ENCODE measurements at regions not wholly inside any gene's neighbourhood (a gene's known extent, or its start where the extent isn't known, plus 50 kb on each side); places are given as distances from the start of the nearest gene placed in this dataset.

DNA sequence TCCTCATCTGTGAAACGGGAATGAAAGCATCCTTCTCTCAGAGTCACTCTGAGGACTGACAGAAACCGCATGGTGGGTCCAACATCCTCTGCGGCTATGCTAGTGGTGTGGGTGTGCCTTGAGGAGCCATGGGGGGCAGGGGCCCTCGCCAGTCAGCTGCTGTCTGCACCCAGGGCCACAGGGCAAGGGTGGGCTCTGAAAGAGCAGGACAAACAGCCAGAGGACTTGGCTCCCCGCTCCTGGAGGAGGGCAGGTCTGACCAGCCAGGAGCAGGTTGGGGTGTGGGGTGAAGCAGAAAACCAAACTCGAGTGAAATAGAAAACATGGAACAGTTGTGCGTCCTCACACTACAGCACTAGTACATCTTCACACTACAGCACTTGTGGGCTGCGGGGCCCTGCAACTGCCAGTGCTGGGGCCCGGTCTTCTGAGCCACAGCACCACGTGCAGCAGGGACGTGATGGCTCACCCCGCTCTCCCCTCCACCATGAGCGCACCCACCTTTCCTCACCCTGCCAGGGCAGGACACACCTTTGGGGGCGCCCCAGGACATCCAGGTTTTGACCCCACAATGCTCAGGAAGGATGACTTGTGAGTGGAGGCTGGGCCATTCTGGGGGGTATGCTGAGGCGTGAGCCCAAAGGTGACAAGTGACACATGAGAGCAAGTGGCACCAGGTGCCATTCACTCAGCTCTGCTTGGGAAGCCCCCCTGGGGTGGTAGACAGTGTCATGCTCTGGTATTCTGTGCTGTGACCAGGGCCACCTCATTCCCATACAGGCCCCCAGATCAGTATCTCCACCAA is 96.1 kb upstream of the RET start:
- Histone ChIP-seq H2AFZ (replicated peaks; ENCODE audit: low read length, poor library complexity) (no peak overlapping the region), H3K9me1 (ENCODE audit: insufficient read depth, low read length) (no peaks in the 10 kb centered on the region), H3K14ac (replicated peaks; ENCODE audit: low read depth, low read length) (no peak overlapping the region), H3K18ac (ENCODE audit: low read depth, low read length) (no peak overlapping the region), H2BK120ac (ENCODE audit: low read depth, low read length) (no peak overlapping the region), H3K4ac (ENCODE audit: low read depth, low read length) (no peak overlapping the region), H3K36me3 (ENCODE audit: control insufficient read depth, insufficient read depth, low read length) (no peaks in the 10 kb centered on the region), H4K20me1 (ENCODE audit: insufficient read depth, low read length) (no peaks in the 10 kb centered on the region), H3K9me3 (ENCODE audit: control insufficient read depth, insufficient read depth, low read length) (no peaks in the 10 kb centered on the region), H4K5ac (ENCODE audit: low read depth, low read length) (no peak overlapping the region), H4K8ac (ENCODE audit: low read depth in 2 of 2, low read length in 2 of 2) (no peak overlapping the region), H3K27me3 (ENCODE audit: control insufficient read depth, insufficient read depth, low read length) (0 out of 2 replicates have a peak, but pooled peaks cover 1% of the 10 kb centered on the region), H3K23ac (ENCODE audit: low read depth, low read length) (no peak overlapping the region), H3K56ac (ENCODE audit: extremely low read depth, insufficient read depth, low read length) (no peak overlapping the region), H4K91ac (ENCODE audit: insufficient read depth, low read depth, low read length) (no peak overlapping the region), H3K4me1 (ENCODE audit: control insufficient read depth, insufficient read depth, low read length) (no peaks in the 10 kb centered on the region), H3K9ac (ENCODE audit: low read depth, low read length) (no peak overlapping the region), H3K79me1 (ENCODE audit: low read depth in 1 of 2, low read length in 2 of 2) (no peaks in the 10 kb centered on the region), H2BK15ac (ENCODE audit: low read depth, low read length) (no peak overlapping the region), H2BK20ac (ENCODE audit: low read depth, low read length) (no peak overlapping the region), H3K4me2 (ENCODE audit: low read depth, low read length) (no peak overlapping the region), H2AK9ac (replicated peaks; ENCODE audit: low read depth, low read length, poor library complexity) (no peak overlapping the region), H3K4me3 (ENCODE audit: insufficient read depth, low read depth, low read length) (no peak overlapping the region), H2AK5ac (ENCODE audit: low read depth, low read length) (no peak overlapping the region), H3K27ac (ENCODE audit: insufficient read depth, low read length) (no peak overlapping the region), H2BK5ac (ENCODE audit: low read depth, low read length, poor library complexity, severe bottlenecking) (no peak overlapping the region)
- WGBS, 2 experiments (ENCODE audit: extremely low coverage in 2 of 2, insufficient read length in 1 of 2), result 46% methylated on average over 4 of the region's 15 CpGs; no CpG with 5 or more reads in 1 of the 2 experiments
- POLR2A ChIA-PET (ENCODE audit: unreplicated experiment), result no interaction called here
- DNase-seq (no peak), ATAC-seq (ENCODE audit: low read depth) (no peak)
- CTCF ChIA-PET, result no interaction called here
- intact Hi-C loops (cut with micrococcal nuclease), result no loop called here
- dilution Hi-C loops (cut with HindIII; ENCODE audit: low sequenced_read_pairs, unreplicated experiment), result no loop called here
- BruUV-seq (replicated peaks), result no TSS peak
- in situ Hi-C loops (cut with MboI; ENCODE audit: low sequenced_read_pairs), result no loop called here
- TF ChIP-seq, protein P1, sequence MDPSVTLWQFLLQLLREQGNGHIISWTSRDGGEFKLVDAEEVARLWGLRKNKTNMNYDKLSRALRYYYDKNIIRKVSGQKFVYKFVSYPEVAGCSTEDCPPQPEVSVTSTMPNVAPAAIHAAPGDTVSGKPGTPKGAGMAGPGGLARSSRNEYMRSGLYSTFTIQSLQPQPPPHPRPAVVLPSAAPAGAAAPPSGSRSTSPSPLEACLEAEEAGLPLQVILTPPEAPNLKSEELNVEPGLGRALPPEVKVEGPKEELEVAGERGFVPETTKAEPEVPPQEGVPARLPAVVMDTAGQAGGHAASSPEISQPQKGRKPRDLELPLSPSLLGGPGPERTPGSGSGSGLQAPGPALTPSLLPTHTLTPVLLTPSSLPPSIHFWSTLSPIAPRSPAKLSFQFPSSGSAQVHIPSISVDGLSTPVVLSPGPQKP (IDR thresholded peaks at IDR 0.05; ENCODE audit: borderline replicate concordance, low read depth, low read length), result no peak
- TF ChIP-seq MAFK (IDR thresholded peaks at IDR 0.05; ENCODE audit: low read depth, low read length), result no peak
- TF ChIP-seq, protein P2, sequence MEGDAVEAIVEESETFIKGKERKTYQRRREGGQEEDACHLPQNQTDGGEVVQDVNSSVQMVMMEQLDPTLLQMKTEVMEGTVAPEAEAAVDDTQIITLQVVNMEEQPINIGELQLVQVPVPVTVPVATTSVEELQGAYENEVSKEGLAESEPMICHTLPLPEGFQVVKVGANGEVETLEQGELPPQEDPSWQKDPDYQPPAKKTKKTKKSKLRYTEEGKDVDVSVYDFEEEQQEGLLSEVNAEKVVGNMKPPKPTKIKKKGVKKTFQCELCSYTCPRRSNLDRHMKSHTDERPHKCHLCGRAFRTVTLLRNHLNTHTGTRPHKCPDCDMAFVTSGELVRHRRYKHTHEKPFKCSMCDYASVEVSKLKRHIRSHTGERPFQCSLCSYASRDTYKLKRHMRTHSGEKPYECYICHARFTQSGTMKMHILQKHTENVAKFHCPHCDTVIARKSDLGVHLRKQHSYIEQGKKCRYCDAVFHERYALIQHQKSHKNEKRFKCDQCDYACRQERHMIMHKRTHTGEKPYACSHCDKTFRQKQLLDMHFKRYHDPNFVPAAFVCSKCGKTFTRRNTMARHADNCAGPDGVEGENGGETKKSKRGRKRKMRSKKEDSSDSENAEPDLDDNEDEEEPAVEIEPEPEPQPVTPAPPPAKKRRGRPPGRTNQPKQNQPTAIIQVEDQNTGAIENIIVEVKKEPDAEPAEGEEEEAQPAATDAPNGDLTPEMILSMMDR (conservative IDR thresholded peaks at IDR 0.05; ENCODE audit: low read depth, low read length), result no peak
- TF ChIP-seq RCOR1 (IDR thresholded peaks at IDR 0.05; ENCODE audit: insufficient replicate concordance, low read length), result no peak
- TF ChIP-seq CHD1 (IDR thresholded peaks at IDR 0.05; ENCODE audit: low read depth, low read length), result no peak
- no peak for TF ChIP-seq NFE2L2 (IDR thresholded peaks at IDR 0.05; ENCODE audit: low read depth, low read length)
- no peak for TF ChIP-seq FOS (IDR thresholded peaks at IDR 0.05; ENCODE audit: low read depth, low read length)
- TF ChIP-seq, protein P3, sequence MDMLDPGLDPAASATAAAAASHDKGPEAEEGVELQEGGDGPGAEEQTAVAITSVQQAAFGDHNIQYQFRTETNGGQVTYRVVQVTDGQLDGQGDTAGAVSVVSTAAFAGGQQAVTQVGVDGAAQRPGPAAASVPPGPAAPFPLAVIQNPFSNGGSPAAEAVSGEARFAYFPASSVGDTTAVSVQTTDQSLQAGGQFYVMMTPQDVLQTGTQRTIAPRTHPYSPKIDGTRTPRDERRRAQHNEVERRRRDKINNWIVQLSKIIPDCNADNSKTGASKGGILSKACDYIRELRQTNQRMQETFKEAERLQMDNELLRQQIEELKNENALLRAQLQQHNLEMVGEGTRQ (IDR thresholded peaks at IDR 0.05; ENCODE audit: low read depth, low read length), result no peak
- TF ChIP-seq POLR2A (IDR thresholded peaks at IDR 0.05; ENCODE audit: low read depth, low read length), result no peak
- TF ChIP-seq CEBPB (IDR thresholded peaks at IDR 0.05; ENCODE audit: low read depth, low read length), result no peak
- TF ChIP-seq MAZ (IDR thresholded peaks at IDR 0.05; ENCODE audit: borderline replicate concordance, low read depth, low read length), result no peak
- TF ChIP-seq BHLHE40 (IDR thresholded peaks at IDR 0.05; ENCODE audit: low read depth, low read length), result no peak
- no peak for TF ChIP-seq MXI1 (IDR thresholded peaks at IDR 0.05; ENCODE audit: borderline replicate concordance, low read depth, low read length)
- no peak for TF ChIP-seq RAD21 (IDR thresholded peaks at IDR 0.05; ENCODE audit: low read length)
- no peak for TF ChIP-seq RFX5 (IDR thresholded peaks at IDR 0.05; ENCODE audit: low read depth, low read length)
- TF ChIP-seq SMC3 (IDR thresholded peaks at IDR 0.05; ENCODE audit: low read depth, low read length), result no peak

Data from IMR-90 (cell line).